Liver (tissue), 3 donors: ENCODE measurements at regions not wholly inside any gene's neighbourhood (a gene's known extent, or its start where the extent isn't known, plus 50 kb on each side); places are given as distances from the start of the nearest gene placed in this dataset.

ENCODE experiments used
- ATF3 ChIP-seq: IDR thresholded peaks from 2 replicates; pipeline ENCODE4 v1.6.1; 2016; ENCODE audit warnings: antibody characterized with exemption
- CTCF ChIP-seq: fragments of 150-350 bp; IDR thresholded peaks from 2 replicates; pipeline ENCODE4 v1.5.1; 2017; ENCODE audit warnings: improper control_type of control experiment, low read depth, low read length; ENCODE audit not compliant: missing input control
- EGR1 ChIP-seq, 2 donors: IDR thresholded peaks; 2 replicates each; pipeline ENCODE4 v1.6.1; 2016 to 2018; ENCODE audit warnings: antibody characterized with exemption in 2 of 2, low read depth in 2 of 2
- GABPA ChIP-seq, 2 donors: IDR thresholded peaks in 1 of 2; conservative IDR thresholded peaks in 1 of 2; 2 replicates each; pipeline ENCODE4 v1.6.1; 2016; ENCODE audit warnings: antibody characterized with exemption in 2 of 2, mild to moderate bottlenecking in 1 of 2, moderate library complexity in 1 of 2
- HNF4G ChIP-seq: IDR thresholded peaks from 2 replicates; pipeline ENCODE4 v1.6.1; 2016; ENCODE audit warnings: antibody characterized with exemption
- JUND ChIP-seq, 2 donors: IDR thresholded peaks; 2 replicates each; pipeline ENCODE4 v1.6.1; 2016; ENCODE audit warnings: antibody characterized with exemption in 2 of 2
- MAX ChIP-seq: IDR thresholded peaks from 2 replicates; pipeline ENCODE4 v1.6.1; 2016; ENCODE audit warnings: antibody characterized with exemption
- RAD21 ChIP-seq, 2 donors: IDR thresholded peaks; 2 replicates each; pipeline ENCODE4 v1.6.1; 2016; ENCODE audit warnings: antibody characterized with exemption in 2 of 2, mild to moderate bottlenecking in 2 of 2
- REST ChIP-seq: IDR thresholded peaks from 2 replicates; pipeline ENCODE4 v1.6.1; 2016; ENCODE audit warnings: antibody characterized with exemption, mild to moderate bottlenecking
- RXRA ChIP-seq, 2 donors: IDR thresholded peaks; 2 replicates each; pipeline ENCODE4 v1.6.1; 2017 to 2018; ENCODE audit warnings: antibody characterized with exemption in 2 of 2, mild to moderate bottlenecking in 1 of 2
- TAF1 ChIP-seq: conservative IDR thresholded peaks from 2 replicates; pipeline ENCODE4 v1.6.1; 2016; ENCODE audit warnings: antibody characterized with exemption, mild to moderate bottlenecking
- YY1 ChIP-seq: IDR thresholded peaks from 2 replicates; pipeline ENCODE4 v1.6.1; 2016; ENCODE audit warnings: antibody characterized with exemption, mild to moderate bottlenecking
- ZBTB33 ChIP-seq: IDR thresholded peaks from 2 replicates; pipeline ENCODE4 v1.6.1; 2016; ENCODE audit warnings: antibody characterized with exemption
- donor health status: healthy.
- donor health status: healthy.

- TF ChIP-seq CTCF (no peak), RAD21 (IDR thresholded peaks at IDR 0.05) (no peak), JUND (IDR thresholded peaks at IDR 0.05) (no peak), ZBTB33 (no peak), HNF4G (no peak), MAX (no peak), GABPA (IDR thresholded peaks at IDR 0.05 in 1 of 2, conservative IDR thresholded peaks at IDR 0.05 in 1 of 2) (no peak), ATF3 (no peak), YY1 (no peak), EGR1 (IDR thresholded peaks at IDR 0.05; ENCODE audit: low read depth in 2 of 2) (no peak), RXRA (IDR thresholded peaks at IDR 0.05) (no peak), REST (no peak), TAF1 (no peak)
These were observed 290.1 kb upstream of the COBL start for GRCh38 chr7:51606601-51607154.
